NCI-H1417 (cell line): ENCODE measurements at regions not wholly inside any gene's neighbourhood (a gene's known extent, or its start where the extent isn't known, plus 50 kb on each side); places are given as distances from the start of the nearest gene placed in this dataset.

Source experiments
- DNase-seq, 3 experiments: peaks; one replicate each; lab custom pipeline; 2025; lab: John Stamatoyannopoulos, UW

DNA sequence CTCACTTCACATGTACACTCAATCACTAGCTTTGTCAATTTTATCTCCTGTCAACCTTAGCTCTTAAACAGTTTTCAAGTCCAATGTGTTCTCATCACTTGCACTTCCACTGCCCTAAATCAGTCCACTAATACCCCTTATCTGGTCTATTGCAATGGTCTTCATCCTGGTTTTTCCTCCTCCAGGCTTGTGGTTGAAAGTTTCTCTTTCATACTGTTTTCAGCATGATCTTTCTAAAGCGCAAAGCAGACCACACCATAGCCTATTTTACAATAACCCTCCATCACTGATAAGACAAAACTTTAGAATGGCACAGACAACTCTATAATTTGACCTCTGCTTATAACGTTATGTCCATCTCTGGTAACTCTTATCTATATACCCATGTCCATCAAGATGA lies 62.0 kb upstream of the DDHD1 start:
- no peak for DNase-seq

- DNase-seq = no peak
Observed at GRCh38 chr14:53214384-53214783, 61.3 kb upstream of the DDHD1 start.

GRCh38 chr14:53213761-53214160 lies 60.6 kb upstream of the DDHD1 start:
- no peak for DNase-seq

DNA sequence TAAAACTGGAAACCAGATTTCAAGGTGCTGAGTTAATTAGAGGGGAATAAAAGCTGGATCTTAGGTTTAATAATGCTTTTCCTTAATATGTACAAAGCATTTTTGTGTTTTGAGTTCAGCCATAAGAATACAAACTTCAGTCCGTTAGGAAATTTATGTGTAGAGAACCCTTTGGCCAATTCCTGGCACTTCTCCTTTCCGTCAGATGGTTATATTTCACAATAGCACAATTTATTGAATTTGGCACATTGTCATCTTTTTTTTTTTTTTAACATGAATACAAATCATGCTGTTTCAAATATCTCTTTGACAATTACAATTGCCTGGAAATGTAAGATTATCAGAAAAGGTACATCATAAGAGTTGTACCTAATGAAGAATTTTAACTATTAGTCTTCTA lies 56.2 kb upstream of the DDHD1 start:
- DNase-seq = no peak
